HG02973 (cell line): ENCODE measurements at regions not wholly inside any gene's neighbourhood (a gene's known extent, or its start where the extent isn't known, plus 50 kb on each side); places are given as distances from the start of the nearest gene placed in this dataset.

ENCODE experiments used
- ATAC-seq: cut with Tn5 transposase; IDR thresholded peaks from one replicate; pipeline ENCODE4 v1.9.1; 2021; ENCODE audit warnings: moderate library complexity; ENCODE audit not compliant: unreplicated experiment

GRCh38 chr14:87879389-87879788, 113.6 kb downstream of the GALC start:
- ATAC-seq = no peak

GRCh38 chr14:87878959-87879358, 114.0 kb downstream of the GALC start:
- no peak for ATAC-seq

GRCh38 chr14:87877877-87878276, 115.1 kb downstream of the GALC start:
- no peak for ATAC-seq

GRCh38 chr14:87874676-87875075, 118.3 kb downstream of the GALC start:
- ATAC-seq = no peak

- ATAC-seq = no peak
These were observed 119.2 kb downstream of the GALC start for GRCh38 chr14:87873741-87874140.

GRCh38 chr14:87869619-87870583, 123.1 kb downstream of the GALC start:
- ATAC-seq = no peak

- ATAC-seq = no peak
These were observed 124.1 kb downstream of the GALC start for GRCh38 chr14:87868920-87869319.

- ATAC-seq = no peak
These were observed 126.9 kb downstream of the GALC start for GRCh38 chr14:87866116-87866515.

GRCh38 chr14:87864356-87865270, 128.4 kb downstream of the GALC start:
- ATAC-seq = no peak

GRCh38 chr14:87863047-87863446, 129.9 kb downstream of the GALC start:
- no peak for ATAC-seq

- no peak for ATAC-seq
These were observed 140.9 kb downstream of the GALC start for GRCh38 chr14:87852107-87852506.

GRCh38 chr14:87851190-87851589, 141.8 kb downstream of the GALC start:
- no peak for ATAC-seq

GRCh38 chr14:87847216-87847755, 145.7 kb downstream of the GALC start:
- ATAC-seq = no peak

- no peak for ATAC-seq
These were observed 152.1 kb downstream of the GALC start for GRCh38 chr14:87840906-87841305.

GRCh38 chr14:87838931-87839330, 154.1 kb downstream of the GALC start:
- no peak for ATAC-seq

- no peak for ATAC-seq
These were observed 155.7 kb downstream of the GALC start for GRCh38 chr14:87837296-87837695.

- no peak for ATAC-seq
These were observed 158.4 kb downstream of the GALC start for GRCh38 chr14:87834594-87834993.

GRCh38 chr14:87833026-87833425, 160.0 kb downstream of the GALC start:
- no peak for ATAC-seq

- no peak for ATAC-seq
These were observed 162.4 kb downstream of the GALC start for GRCh38 chr14:87830443-87831096.

- ATAC-seq = no peak
These were observed 163.4 kb downstream of the GALC start for GRCh38 chr14:87829543-87829942.

GRCh38 chr14:87824266-87824665, 168.7 kb downstream of the GALC start:
- ATAC-seq = no peak
